ENCODE measurements at regions not wholly inside any gene's neighbourhood (a gene's known extent, or its start where the extent isn't known, plus 50 kb on each side); places are given as distances from the start of the nearest gene placed in this dataset.
A peak's percentile ranks its signal among the peaks of the same experiment; 100 is the strongest.

GRCh38 chr5:68730220-68730978 is 363.4 kb upstream of the SLC30A5 start:
- H3K27me3 Mint-ChIP-seq (ENCODE audit: low read depth in 2 of 2), result peaks cover 0 to 2% of the 10 kb centered on the region in 2 donors
- TF ChIP-seq CTCF (IDR thresholded peaks at IDR 0.05), result no peak
- peak in 1 of 3 donors; percentile 18 for ATAC-seq
- Histone ChIP-seq H3K36me3 (ENCODE audit: control insufficient read depth, insufficient read depth, low read length) (no peaks in the 10 kb centered on the region), H3K27ac (ENCODE audit: low read length) (no peak overlapping the region), H3K27me3 (ENCODE audit: control insufficient read depth, insufficient read depth, low read length) (no peaks in the 10 kb centered on the region), H3K4me1 (ENCODE audit: control insufficient read depth, insufficient read depth, low read length) (peaks cover 6% of the 10 kb centered on the region), H3K9me3 (ENCODE audit: control insufficient read depth, insufficient read depth, low read length) (no peaks in the 10 kb centered on the region), H3K4me3 (ENCODE audit: low read length) (no peak overlapping the region)
- DNase-seq, result peak in 1 of 2 donors; percentile 26
- H3K4me3 Mint-ChIP-seq, result no peak overlapping the region
- intact Hi-C loops (cut with micrococcal nuclease), result no loop called here
- H3K4me1 Mint-ChIP-seq, result peaks cover 26 to 30% of the 10 kb centered on the region in 2 donors
- 74% methylated on average over 7 of the region's 7 CpGs for WGBS (ENCODE audit: insufficient coverage)
- no peaks in the 10 kb centered on the region for H3K36me3 Mint-ChIP-seq
- no peak overlapping the region for H3K27ac Mint-ChIP-seq
- no peaks in the 10 kb centered on the region for H3K9me3 Mint-ChIP-seq

- peaks cover 0 to 5% of the 10 kb centered on the region in 2 donors for H3K27me3 Mint-ChIP-seq (ENCODE audit: low read depth in 2 of 2)
- no peak overlapping the region for H3K4me3 Mint-ChIP-seq
- ATAC-seq (peak; percentile 36 to 48 (median 38)), DNase-seq (no peak)
- Histone ChIP-seq H3K36me3 (ENCODE audit: control insufficient read depth, insufficient read depth, low read length) (no peaks in the 10 kb centered on the region), H3K9me3 (ENCODE audit: control insufficient read depth, insufficient read depth, low read length) (no peaks in the 10 kb centered on the region), H3K27me3 (ENCODE audit: control insufficient read depth, insufficient read depth, low read length) (no peaks in the 10 kb centered on the region), H3K4me1 (ENCODE audit: control insufficient read depth, insufficient read depth, low read length) (peaks cover 6% of the 10 kb centered on the region), H3K4me3 (ENCODE audit: low read length) (no peak overlapping the region), H3K27ac (ENCODE audit: low read length) (no peak overlapping the region)
- intact Hi-C loops (cut with micrococcal nuclease), result no loop called here
- WGBS (ENCODE audit: insufficient coverage), result 79% methylated on average over 2 of the region's 3 CpGs
- no peaks in the 10 kb centered on the region for H3K36me3 Mint-ChIP-seq
- no peaks in the 10 kb centered on the region for H3K9me3 Mint-ChIP-seq
- TF ChIP-seq CTCF (IDR thresholded peaks at IDR 0.05), result no peak
- H3K4me1 Mint-ChIP-seq, result peaks cover 24 to 27% of the 10 kb centered on the region in 2 donors
- H3K27ac Mint-ChIP-seq, result no peak overlapping the region
These were observed 362.7 kb upstream of the SLC30A5 start for GRCh38 chr5:68730979-68731654.

- no peaks in the 10 kb centered on the region for H3K36me3 Mint-ChIP-seq
- ATAC-seq (no peak), DNase-seq (no peak)
- no peak for TF ChIP-seq CTCF (IDR thresholded peaks at IDR 0.05)
- H3K27ac Mint-ChIP-seq, result no peak overlapping the region
- H3K4me1 Mint-ChIP-seq, result peaks cover 19 to 24% of the 10 kb centered on the region in 2 donors
- Histone ChIP-seq H3K27me3 (ENCODE audit: control insufficient read depth, insufficient read depth, low read length) (no peaks in the 10 kb centered on the region), H3K4me1 (ENCODE audit: control insufficient read depth, insufficient read depth, low read length) (peaks cover 6% of the 10 kb centered on the region), H3K9me3 (ENCODE audit: control insufficient read depth, insufficient read depth, low read length) (no peaks in the 10 kb centered on the region), H3K4me3 (ENCODE audit: low read length) (no peak overlapping the region), H3K27ac (ENCODE audit: low read length) (no peak overlapping the region), H3K36me3 (ENCODE audit: control insufficient read depth, insufficient read depth, low read length) (no peaks in the 10 kb centered on the region)
- intact Hi-C loops (cut with micrococcal nuclease), result no loop called here
- no peaks in the 10 kb centered on the region for H3K9me3 Mint-ChIP-seq
- H3K4me3 Mint-ChIP-seq, result no peak overlapping the region
- peaks cover 0 to 6% of the 10 kb centered on the region in 2 donors for H3K27me3 Mint-ChIP-seq (ENCODE audit: low read depth in 2 of 2)
These were observed 361.6 kb upstream of the SLC30A5 start for GRCh38 chr5:68732251-68732650.
